DND-41 (cell line): ENCODE measurements at regions not wholly inside any gene's neighbourhood (a gene's known extent, or its start where the extent isn't known, plus 50 kb on each side); places are given as distances from the start of the nearest gene placed in this dataset.

Experiments used
- CTCF ChIP-seq: IDR thresholded peaks from 2 replicates; pipeline ENCODE4 v1.5.1; 2012; ENCODE audit warnings: borderline replicate concordance, low read length, moderate library complexity, mild to moderate bottlenecking; ENCODE audit not compliant: poor library complexity, severe bottlenecking; ENCODE audit errors: extremely low read depth
- EZH2 ChIP-seq: IDR thresholded peaks from 3 replicates; pipeline ENCODE4 v1.6.1; 2012; ENCODE audit warnings: borderline replicate concordance, low read depth, mild to moderate bottlenecking, moderate library complexity, low read length, inconsistent platforms; ENCODE audit not compliant: severe bottlenecking

GRCh38 chr3:147554332-147554731 lies 145.2 kb downstream of the ZIC1 start:
- no peak for TF ChIP-seq CTCF
- no peak for TF ChIP-seq EZH2
